ENCODE measurements at regions not wholly inside any gene's neighbourhood (a gene's known extent, or its start where the extent isn't known, plus 50 kb on each side); places are given as distances from the start of the nearest gene placed in this dataset.

DNA sequence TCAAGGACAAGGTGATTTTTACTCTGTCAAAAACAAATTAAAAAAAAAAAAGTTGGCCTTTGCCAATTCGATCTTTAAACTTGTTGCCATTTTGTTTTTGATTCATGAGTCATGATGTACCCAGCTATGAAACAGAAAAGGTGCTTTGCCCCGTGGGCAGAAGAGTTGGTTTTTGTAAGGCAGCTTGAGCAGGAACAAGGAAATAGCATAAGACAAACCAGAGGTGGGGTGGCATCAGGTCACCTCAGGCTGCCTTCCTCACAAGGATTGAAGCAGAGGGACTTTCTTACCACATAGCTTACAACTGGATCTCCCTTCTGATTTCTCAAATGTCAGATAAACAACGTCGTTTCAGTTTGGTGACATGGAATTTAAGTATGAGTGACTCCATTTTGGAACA lies 123.8 kb downstream of the ARL4C start:
- Histone ChIP-seq H3K36me3 (ENCODE audit: control insufficient read depth, insufficient read depth, low read length) (no peaks in the 10 kb centered on the region), H3K4me3 (ENCODE audit: low read depth, low read length) (no peak overlapping the region), H3K27me3 (ENCODE audit: control insufficient read depth, insufficient read depth, low read length) (no peaks in the 10 kb centered on the region)
- TF ChIP-seq, protein P1, sequence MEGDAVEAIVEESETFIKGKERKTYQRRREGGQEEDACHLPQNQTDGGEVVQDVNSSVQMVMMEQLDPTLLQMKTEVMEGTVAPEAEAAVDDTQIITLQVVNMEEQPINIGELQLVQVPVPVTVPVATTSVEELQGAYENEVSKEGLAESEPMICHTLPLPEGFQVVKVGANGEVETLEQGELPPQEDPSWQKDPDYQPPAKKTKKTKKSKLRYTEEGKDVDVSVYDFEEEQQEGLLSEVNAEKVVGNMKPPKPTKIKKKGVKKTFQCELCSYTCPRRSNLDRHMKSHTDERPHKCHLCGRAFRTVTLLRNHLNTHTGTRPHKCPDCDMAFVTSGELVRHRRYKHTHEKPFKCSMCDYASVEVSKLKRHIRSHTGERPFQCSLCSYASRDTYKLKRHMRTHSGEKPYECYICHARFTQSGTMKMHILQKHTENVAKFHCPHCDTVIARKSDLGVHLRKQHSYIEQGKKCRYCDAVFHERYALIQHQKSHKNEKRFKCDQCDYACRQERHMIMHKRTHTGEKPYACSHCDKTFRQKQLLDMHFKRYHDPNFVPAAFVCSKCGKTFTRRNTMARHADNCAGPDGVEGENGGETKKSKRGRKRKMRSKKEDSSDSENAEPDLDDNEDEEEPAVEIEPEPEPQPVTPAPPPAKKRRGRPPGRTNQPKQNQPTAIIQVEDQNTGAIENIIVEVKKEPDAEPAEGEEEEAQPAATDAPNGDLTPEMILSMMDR (IDR thresholded peaks at IDR 0.05; ENCODE audit: insufficient read depth, low read length, poor library complexity, severe bottlenecking) = no peak
- no peak for DNase-seq (ENCODE audit: low read depth)

DNA sequence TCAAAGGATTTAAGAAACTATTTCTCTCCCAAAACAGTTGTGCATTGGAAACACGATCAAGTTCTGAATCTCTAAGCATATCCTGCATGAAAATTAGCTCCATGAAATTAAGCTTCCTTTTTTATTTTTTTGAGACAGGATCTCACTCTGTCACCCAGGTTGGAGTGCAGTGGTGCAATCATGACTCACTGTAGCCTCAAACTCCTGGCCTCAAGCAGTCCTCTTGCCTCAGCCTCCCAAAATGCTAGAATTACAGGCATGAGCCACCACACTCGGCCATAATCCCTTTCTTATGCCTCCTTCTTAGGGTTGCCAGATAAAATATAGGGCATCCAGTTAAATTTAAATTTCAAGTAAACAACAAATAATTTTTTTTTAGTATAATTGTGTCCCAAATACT lies 124.4 kb downstream of the ARL4C start:
- Histone ChIP-seq H3K27me3 (ENCODE audit: control insufficient read depth, insufficient read depth, low read length) (no peaks in the 10 kb centered on the region), H3K4me3 (ENCODE audit: low read depth, low read length) (no peak overlapping the region), H3K36me3 (ENCODE audit: control insufficient read depth, insufficient read depth, low read length) (no peaks in the 10 kb centered on the region)
- DNase-seq (ENCODE audit: low read depth) = no peak
- TF ChIP-seq, protein P1 (IDR thresholded peaks at IDR 0.05; ENCODE audit: insufficient read depth, low read length, poor library complexity, severe bottlenecking) = no peak

DNA sequence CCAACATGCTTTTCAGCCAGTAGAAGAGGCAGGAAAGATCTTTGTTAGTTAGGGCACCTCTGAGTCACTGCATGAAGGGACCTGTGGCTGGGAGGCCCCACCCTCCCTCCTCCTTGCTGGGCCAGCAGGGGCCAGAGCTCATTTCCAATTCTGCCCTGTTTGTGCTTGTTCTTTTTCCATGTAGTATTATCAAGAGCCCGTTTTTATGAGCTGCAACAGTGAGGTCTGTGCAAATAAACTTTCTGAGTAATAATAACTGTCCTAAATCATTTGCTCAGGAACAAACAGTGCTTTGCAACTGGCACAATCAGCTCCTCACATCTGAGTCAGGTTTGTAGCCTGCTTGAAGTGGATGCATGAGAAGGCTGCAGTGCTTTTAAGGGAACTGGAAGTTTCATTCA lies 128.0 kb downstream of the ARL4C start:
- TF ChIP-seq, protein P1 (IDR thresholded peaks at IDR 0.05; ENCODE audit: insufficient read depth, low read length, poor library complexity, severe bottlenecking) = no peak
- Histone ChIP-seq H3K4me3 (ENCODE audit: low read depth, low read length) (no peak overlapping the region), H3K27me3 (ENCODE audit: control insufficient read depth, insufficient read depth, low read length) (no peaks in the 10 kb centered on the region), H3K36me3 (ENCODE audit: control insufficient read depth, insufficient read depth, low read length) (no peaks in the 10 kb centered on the region)
- no peak for DNase-seq (ENCODE audit: low read depth)

DNA sequence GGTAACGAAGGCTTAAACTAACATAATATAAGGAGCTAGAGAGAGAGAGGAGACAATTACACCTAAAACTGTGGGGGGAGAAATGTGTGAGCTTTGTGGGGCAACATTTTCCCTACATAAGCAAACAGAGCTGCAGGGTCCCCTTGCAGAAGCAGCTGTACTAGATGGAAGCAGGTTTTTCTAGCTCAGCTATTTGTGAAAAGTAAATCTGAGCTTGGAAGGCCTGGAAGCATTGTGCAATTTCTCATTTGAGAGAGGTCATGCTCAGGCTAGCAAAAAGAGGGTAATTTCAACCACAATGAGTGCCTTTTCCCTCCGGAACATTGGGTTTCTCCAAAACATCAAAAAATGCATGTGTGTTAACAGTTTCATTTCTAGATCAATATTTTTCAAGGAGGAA lies 130.0 kb downstream of the ARL4C start:
- no peak for DNase-seq (ENCODE audit: low read depth)
- Histone ChIP-seq H3K27me3 (ENCODE audit: control insufficient read depth, insufficient read depth, low read length) (no peaks in the 10 kb centered on the region), H3K4me3 (ENCODE audit: low read depth, low read length) (no peak overlapping the region), H3K36me3 (ENCODE audit: control insufficient read depth, insufficient read depth, low read length) (no peaks in the 10 kb centered on the region)
- TF ChIP-seq, protein P1 (IDR thresholded peaks at IDR 0.05; ENCODE audit: insufficient read depth, low read length, poor library complexity, severe bottlenecking) = no peak

DNA sequence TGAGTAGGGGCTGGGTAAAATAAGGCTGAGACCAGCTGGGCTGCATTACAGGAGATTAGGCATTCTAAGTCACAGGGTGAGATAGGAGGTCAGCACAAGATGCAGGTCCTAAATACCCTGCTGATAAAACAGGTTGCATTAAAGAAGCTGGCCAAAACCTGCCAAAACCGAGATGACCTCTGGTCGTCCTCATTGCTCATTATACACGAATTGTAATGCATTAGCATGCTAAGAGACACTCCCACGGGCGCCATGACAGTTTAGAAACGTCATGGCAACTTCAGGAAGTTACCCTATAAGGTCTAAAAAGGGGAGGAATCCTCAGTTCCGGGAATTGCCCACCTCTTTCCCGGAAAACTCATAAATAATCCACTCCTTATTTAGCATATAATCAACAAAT lies 132.2 kb downstream of the ARL4C start:
- no peak for DNase-seq (ENCODE audit: low read depth)
- Histone ChIP-seq H3K27me3 (ENCODE audit: control insufficient read depth, insufficient read depth, low read length) (no peaks in the 10 kb centered on the region), H3K36me3 (ENCODE audit: control insufficient read depth, insufficient read depth, low read length) (no peaks in the 10 kb centered on the region), H3K4me3 (ENCODE audit: low read depth, low read length) (no peak overlapping the region)
- TF ChIP-seq, protein P1 (IDR thresholded peaks at IDR 0.05; ENCODE audit: insufficient read depth, low read length, poor library complexity, severe bottlenecking) = no peak

DNA sequence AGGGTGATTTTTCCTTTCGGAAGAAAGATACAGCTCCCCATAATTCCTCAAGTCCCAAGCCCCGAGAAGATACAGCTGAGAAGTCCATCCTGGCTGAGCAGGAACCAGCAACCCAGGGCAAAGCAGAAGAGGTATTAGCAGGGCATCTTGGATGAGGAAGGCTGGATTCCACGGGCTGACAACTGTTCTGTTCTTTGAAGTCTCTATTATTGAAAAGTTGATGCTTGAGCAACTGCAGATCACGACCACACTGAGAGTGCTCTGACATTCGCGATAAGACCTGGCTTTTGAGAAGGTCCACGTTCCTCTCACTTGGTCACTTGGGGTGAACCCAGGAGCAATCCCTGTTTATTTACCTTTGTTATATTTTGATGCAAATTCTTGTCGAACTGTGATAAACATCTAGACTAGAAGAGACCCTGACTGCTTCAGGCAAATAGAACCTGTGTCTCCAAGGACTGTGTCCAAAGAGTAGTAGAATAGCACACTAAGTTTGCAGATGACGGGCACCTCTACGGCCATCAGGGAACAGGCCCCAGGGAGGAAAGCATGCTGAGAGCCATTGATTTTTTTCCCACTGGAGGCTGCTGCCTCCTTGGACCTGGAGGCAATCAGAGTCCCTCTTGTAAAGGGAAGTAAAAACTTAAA lies 133.1 kb downstream of the ARL4C start:
- Histone ChIP-seq H3K4me3 (ENCODE audit: low read depth, low read length) (no peak overlapping the region), H3K36me3 (ENCODE audit: control insufficient read depth, insufficient read depth, low read length) (no peaks in the 10 kb centered on the region), H3K27me3 (ENCODE audit: control insufficient read depth, insufficient read depth, low read length) (no peaks in the 10 kb centered on the region)
- DNase-seq (ENCODE audit: low read depth) = no peak
- TF ChIP-seq, protein P1 (IDR thresholded peaks at IDR 0.05; ENCODE audit: insufficient read depth, low read length, poor library complexity, severe bottlenecking) = no peak
